ENCODE measurements at regions not wholly inside any gene's neighbourhood (a gene's known extent, or its start where the extent isn't known, plus 50 kb on each side); places are given as distances from the start of the nearest gene placed in this dataset.

DNA sequence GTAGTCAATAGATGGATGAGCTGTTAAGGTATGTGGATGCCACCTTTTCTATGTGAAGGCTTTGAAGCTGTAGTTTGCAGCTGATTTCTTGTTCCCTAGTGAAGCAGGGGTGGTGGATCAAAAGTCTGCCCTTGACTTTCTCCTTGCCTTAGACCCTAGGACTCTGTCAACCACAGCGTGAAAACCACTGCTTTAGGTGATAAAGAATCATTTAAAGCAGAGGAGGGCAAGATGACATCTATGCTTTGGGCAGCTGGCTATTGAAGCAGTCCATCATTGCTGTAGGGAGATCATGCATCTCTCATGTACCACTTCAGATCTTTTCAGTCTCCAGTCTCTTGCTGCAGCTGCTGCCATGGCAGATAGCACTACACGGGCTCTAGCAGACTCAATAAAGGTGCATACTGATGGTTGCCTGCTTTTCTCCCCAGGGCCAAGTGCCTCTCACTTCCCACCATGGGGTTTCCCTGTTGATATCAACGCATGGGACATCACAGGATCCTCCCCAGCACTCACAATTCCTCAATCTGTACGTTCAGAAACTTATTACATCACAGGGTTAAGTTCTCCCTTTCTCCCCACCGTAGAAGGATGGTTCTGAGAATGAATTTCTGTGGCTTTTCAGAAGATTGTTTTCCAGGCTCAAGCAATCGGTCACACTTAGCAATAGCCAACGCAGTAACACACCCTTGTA lies 122.0 kb upstream of the STMND1 start:
- no peak for DNase-seq
- H3K27ac Mint-ChIP-seq, result no peak overlapping the region
- ATAC-seq, result no peak
- H3K36me3 Mint-ChIP-seq, result no peaks in the 10 kb centered on the region
- CTCF ChIA-PET, result interaction anchor here (1.3 kb wide), 1 partner anchor 15 kb away, joined by 3 read pairs; no protein-coding TSS in a partner anchor
- no peaks in the 10 kb centered on the region for H3K9me3 Mint-ChIP-seq (ENCODE audit: low read depth)
- peaks cover 54% of the 10 kb centered on the region for H3K27me3 Mint-ChIP-seq
- H3K4me1 Mint-ChIP-seq, result no peaks in the 10 kb centered on the region
- no peak overlapping the region for H3K4me3 Mint-ChIP-seq

DNA sequence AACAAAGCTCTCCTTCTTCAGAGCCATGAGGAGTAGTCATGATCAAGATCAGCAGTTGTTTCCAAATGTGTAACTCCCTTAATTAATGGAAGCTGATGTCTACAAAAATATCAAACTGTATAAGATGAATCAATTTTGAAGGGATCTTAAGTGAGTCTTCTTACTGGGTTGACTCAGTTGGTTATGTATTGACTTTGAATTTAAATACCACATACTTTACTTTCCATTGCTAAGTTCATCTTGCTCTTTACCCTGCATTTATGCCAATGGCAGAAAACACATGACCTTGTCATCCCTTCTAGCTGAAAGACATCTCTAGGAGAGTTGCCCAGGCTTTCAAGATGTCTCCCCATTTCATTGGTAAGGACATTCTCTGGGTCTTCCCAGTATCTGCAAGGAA lies 123.2 kb upstream of the STMND1 start:
- Mint-ChIP-seq H3K4me3 (no peak overlapping the region), H3K4me1 (no peaks in the 10 kb centered on the region), H3K27ac (no peak overlapping the region), H3K36me3 (no peaks in the 10 kb centered on the region), H3K27me3 (peaks cover 54% of the 10 kb centered on the region), H3K9me3 (ENCODE audit: low read depth) (no peaks in the 10 kb centered on the region)
- ATAC-seq, result no peak
- DNase-seq, result no peak
- CTCF ChIA-PET, result interaction anchor here (1.3 kb wide), 1 partner anchor 14 kb away, joined by 3 read pairs; no protein-coding TSS in a partner anchor

DNA sequence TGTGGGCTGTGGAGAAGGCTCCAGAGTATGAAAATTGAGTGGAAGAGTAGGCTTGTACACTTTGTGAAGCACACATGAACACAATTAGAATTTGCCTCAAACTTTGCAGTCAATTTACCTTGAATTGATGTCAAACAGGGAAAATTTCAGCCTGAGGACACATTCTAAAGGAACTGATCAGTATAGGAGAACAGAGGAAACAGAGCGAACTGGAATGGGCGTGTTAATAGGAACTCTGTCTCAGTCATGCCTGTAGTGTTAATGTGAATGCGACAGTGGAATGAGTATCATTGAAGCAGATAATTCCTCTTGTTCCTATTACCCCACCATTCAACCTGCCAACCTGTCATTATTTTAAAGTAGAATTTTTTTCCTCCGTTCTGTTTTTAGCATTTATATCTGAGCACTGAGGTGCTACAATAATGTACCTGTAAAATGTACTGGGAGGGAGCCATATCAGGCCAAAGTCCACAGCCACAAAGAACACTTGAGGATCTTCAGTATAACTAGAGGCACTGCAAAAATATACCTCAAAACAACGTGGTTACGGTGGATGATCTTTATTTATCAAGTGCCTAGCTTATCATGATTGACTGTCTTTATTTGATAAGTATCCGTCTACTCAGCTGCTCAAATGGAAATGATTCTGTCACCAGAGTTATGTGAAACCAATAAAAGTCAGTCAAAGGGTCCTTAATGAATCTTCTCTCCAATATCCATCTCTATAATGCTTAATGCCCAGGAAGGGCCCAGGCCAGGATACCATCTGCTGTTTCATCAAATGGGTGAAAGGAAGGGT lies 125.3 kb upstream of the STMND1 start:
- Mint-ChIP-seq H3K36me3 (no peaks in the 10 kb centered on the region), H3K9me3 (ENCODE audit: low read depth) (no peaks in the 10 kb centered on the region), H3K4me1 (peaks cover 4% of the 10 kb centered on the region), H3K4me3 (no peak overlapping the region), H3K27ac (no peak overlapping the region), H3K27me3 (peaks cover 59% of the 10 kb centered on the region)
- CTCF ChIA-PET, result no interaction called here
- no peak for DNase-seq
- no peak for ATAC-seq

DNA sequence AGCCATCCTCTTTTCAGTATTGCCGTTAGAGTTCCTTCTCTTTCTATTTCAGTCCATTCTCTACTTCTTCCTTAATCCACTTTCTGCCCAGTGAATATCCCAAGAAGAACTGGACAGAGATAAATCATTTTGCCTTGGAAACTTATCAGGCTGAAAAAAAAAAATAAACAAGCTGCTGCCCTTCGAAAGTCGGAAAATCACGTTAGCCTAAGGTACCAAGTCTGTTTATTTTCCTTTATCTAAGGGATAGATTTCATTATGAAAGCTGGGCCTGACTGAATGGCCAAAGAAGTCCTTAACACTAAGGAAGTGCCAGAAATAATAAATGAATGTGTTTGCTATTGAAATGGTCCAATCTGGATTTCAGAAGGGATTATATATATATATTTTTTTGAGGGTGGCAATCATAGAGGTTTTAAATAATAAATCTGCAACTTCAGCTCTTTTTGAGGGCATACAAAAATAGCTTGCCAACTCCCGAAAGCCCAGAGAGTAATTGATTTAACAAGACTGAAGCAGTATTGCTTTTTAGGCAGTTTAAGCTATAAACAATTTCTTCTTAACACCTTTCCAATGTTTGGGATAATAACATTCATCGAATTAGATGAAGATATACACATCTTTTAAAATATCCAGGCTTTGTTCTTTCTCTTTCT lies 127.0 kb upstream of the STMND1 start:
- Mint-ChIP-seq H3K4me3 (no peak overlapping the region), H3K27me3 (peaks cover 55% of the 10 kb centered on the region)
- CTCF ChIA-PET, result interaction anchor here (0.6 to 1.1 kb wide), 2 partner anchors 10 to 645 kb away, joined by 3 to 4 read pairs; no protein-coding TSS in a partner anchor

DNA sequence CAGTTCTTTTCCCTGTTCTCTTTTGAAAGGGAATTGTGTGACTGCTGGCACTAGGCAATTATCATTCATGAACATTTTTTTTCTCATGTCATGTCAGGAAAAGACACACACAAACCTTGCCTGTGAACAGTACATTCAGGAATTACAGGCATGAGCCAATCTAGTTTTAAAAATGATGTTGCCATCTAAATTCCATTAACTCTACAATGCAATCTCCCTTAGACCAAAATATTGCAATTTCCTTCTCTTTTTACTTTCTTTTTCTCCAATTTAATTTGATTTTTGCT lies 127.5 kb upstream of the STMND1 start:
- H3K27me3 Mint-ChIP-seq, result peaks cover 52% of the 10 kb centered on the region
- peaks cover 4% of the 10 kb centered on the region for H3K4me1 Mint-ChIP-seq
- no peaks in the 10 kb centered on the region for H3K9me3 Mint-ChIP-seq (ENCODE audit: low read depth)
- H3K4me3 Mint-ChIP-seq, result no peak overlapping the region
- no peaks in the 10 kb centered on the region for H3K36me3 Mint-ChIP-seq
- no peak overlapping the region for H3K27ac Mint-ChIP-seq
- ATAC-seq (no peak), DNase-seq (no peak)
- CTCF ChIA-PET, result no interaction called here

More for the DNA sequence above, 127.0 kb upstream of the STMND1 start:
- Mint-ChIP-seq H3K4me1 (peaks cover 4% of the 10 kb centered on the region), H3K9me3 (ENCODE audit: low read depth) (no peaks in the 10 kb centered on the region), H3K27ac (no peak overlapping the region), H3K36me3 (no peaks in the 10 kb centered on the region)
- DNase-seq (no peak), ATAC-seq (no peak)

DNA sequence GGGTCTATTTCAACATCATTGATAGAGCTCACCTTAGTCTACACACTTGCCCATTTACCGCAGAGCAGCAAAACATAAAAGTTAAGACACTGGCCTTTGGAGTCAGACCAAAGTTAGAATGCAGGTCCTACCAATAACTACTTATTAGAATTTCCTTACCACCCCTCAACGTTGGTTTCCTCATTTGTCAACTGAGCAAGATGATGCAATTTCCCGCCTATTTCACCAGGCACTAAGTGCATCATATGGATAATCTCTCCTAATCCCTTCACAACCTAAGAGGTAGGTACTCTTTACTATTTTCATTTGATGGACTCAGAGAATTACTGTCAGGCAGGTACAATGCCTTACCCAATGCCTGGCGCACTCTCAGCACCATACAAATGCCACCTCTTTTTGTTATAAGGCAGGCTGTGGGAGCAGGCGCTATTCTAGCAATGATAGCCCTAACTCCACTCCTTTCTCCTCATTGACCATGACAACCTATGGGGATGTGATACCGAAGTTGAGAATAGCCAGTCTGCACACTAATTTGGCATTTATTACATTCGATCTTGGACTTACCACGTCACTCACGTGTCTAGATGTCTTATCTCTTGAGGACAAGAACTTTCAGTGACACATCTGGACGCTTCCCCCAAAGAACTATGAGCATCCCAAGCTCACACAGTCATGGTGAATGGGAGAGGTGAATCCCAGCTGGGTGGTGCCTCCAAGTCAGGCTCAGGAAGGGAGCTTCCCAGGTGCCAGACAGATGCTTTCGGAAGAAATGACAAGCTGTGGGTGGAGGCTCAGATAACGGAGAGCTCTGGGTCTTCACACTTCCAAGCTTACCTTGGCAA lies 128.1 kb upstream of the STMND1 start:
- DNase-seq (no peak), ATAC-seq (no peak)
- Mint-ChIP-seq H3K36me3 (no peaks in the 10 kb centered on the region), H3K9me3 (ENCODE audit: low read depth) (no peaks in the 10 kb centered on the region), H3K4me3 (no peak overlapping the region), H3K27ac (no peak overlapping the region), H3K27me3 (peaks cover 46% of the 10 kb centered on the region), H3K4me1 (peaks cover 4% of the 10 kb centered on the region)
- CTCF ChIA-PET, result interaction anchor here (0.8 kb wide), 1 partner anchor 9 kb away, joined by 3 read pairs; no protein-coding TSS in a partner anchor

DNA sequence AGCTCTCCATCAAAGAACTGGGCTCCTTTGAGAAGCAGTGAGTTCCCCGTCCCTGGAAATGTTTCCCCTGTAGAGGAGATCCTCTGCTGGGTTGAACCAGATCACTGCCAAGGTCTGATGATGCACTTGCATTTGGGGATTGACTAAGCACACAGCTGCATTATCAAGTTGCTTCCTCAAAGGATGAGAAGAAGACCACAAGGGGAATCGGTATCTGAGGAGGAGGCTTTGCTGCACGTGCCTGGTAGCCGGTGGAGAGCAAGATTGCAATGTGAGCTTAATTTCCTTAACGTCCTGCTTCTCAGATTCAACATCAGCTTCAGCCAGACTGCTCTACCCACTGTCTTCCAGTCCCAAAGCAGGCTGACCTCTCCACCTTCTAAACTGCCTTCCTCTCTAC lies 128.8 kb upstream of the STMND1 start:
- no peak for ATAC-seq
- Mint-ChIP-seq H3K27me3 (peaks cover 42% of the 10 kb centered on the region), H3K4me3 (no peak overlapping the region), H3K27ac (no peak overlapping the region), H3K4me1 (peaks cover 4% of the 10 kb centered on the region), H3K9me3 (ENCODE audit: low read depth) (no peaks in the 10 kb centered on the region), H3K36me3 (no peaks in the 10 kb centered on the region)
- CTCF ChIA-PET, result interaction anchor here (0.8 kb wide), 1 partner anchor 8 kb away, joined by 3 read pairs; no protein-coding TSS in a partner anchor
- DNase-seq, result no peak

DNA sequence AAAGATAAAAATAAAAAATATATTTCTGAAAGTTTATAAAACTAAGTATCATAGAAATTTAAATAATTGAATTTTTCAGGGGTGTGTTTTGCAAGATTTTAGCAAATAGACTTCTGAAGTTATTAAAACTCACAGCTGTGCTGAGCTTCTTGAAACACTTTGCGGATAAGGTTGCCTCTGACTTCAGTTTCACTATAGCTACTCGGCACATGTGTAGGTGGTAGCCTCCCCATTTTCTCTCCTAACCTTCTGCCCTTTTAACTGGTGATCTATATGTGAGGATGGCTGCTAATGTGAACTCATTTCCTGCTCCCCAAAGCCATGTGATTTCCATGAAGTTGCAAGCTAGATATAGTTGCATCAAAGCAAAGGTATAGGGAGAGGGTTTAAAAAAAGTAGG lies 129.3 kb upstream of the STMND1 start:
- peaks cover 37% of the 10 kb centered on the region for H3K27me3 Mint-ChIP-seq
- CTCF ChIA-PET, result no interaction called here
- ATAC-seq, result no peak

DNA sequence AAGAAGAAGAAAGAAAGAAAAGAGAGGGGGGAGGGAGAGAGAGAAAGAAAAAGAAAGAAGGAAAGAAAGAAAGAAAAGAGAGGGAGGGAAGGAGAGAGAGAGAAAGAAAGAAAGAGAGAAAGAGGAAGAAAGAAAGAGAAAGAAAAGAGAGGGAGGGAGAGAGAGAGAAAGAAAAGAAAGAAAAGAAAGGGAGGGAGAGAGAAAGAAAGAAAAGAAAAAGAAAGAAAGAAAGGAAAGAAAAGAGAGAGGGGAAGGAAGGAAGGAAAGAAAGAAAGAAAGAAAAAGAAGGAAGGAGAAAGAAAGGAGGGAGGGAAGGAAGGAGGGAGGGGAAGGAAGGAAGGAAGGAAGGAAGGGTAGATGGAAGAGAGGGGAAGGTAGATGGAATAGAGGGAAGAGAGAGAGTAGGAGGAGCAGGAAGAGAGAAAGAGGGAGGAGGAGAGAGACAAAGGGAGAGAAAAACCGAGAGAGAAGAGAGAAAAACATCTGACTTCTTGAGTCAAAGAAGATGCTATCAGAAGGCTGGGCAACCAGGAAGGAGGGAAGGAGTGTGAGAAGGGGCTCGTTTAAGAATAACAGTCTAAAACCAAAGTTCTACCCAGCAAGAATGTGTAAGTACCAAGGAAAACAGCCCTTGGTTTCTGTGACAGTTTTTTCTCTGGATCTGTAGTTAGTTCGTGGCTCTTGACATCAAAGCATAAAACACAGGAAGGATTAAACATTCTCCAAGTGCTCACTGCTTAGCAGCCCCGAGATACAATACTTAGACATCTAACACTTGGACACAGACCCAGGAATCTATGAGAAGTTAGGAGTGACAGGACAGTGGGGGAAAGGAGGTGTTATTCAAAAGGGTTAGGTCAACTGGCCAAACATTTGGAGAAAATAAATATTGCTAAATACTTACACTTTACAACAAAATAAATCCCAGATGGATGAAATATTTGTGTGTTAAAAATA lies 131.9 kb upstream of the STMND1 start:
- Mint-ChIP-seq H3K4me3 (no peak overlapping the region), H3K36me3 (no peaks in the 10 kb centered on the region), H3K27ac (no peak overlapping the region), H3K4me1 (peaks cover 6% of the 10 kb centered on the region), H3K9me3 (ENCODE audit: low read depth) (no peaks in the 10 kb centered on the region), H3K27me3 (peaks cover 26% of the 10 kb centered on the region)
- DNase-seq (no peak), ATAC-seq (no peak)
- CTCF ChIA-PET, result interaction anchor here (0.8 kb wide), 1 partner anchor 206 kb away, joined by 3 read pairs; no protein-coding TSS in a partner anchor

More for the DNA sequence above, 129.3 kb upstream of the STMND1 start:
- DNase-seq, result no peak
- H3K27ac Mint-ChIP-seq, result no peak overlapping the region
- no peaks in the 10 kb centered on the region for H3K36me3 Mint-ChIP-seq
- no peaks in the 10 kb centered on the region for H3K9me3 Mint-ChIP-seq (ENCODE audit: low read depth)
- no peak overlapping the region for H3K4me3 Mint-ChIP-seq
- H3K4me1 Mint-ChIP-seq, result peaks cover 4% of the 10 kb centered on the region

DNA sequence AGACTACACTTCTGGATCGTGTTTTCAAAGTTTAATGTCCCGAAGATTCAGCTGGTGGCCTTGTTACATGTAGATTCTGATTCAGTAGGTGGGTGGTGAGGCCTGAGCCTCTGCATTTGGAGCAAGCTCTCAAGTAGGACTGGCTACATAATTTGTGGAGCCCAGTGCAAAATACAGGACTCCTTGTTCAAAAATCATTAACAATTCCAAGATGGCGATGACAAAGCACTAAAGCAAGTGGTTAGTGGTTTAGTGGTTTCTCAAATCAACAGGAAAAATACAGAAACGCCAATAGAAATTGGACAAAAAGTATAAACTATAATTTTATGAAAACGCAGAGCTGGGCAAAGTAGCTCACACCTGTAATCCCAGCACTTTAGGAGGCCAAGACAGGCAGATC lies 133.7 kb upstream of the STMND1 start:
- H3K27ac Mint-ChIP-seq, result no peak overlapping the region
- H3K36me3 Mint-ChIP-seq, result no peaks in the 10 kb centered on the region
- H3K4me3 Mint-ChIP-seq, result no peak overlapping the region
- H3K4me1 Mint-ChIP-seq, result peaks cover 10% of the 10 kb centered on the region
- no peaks in the 10 kb centered on the region for H3K9me3 Mint-ChIP-seq (ENCODE audit: low read depth)
- no peak for ATAC-seq
- CTCF ChIA-PET, result no interaction called here
- DNase-seq, result no peak
- H3K27me3 Mint-ChIP-seq, result peaks cover 21% of the 10 kb centered on the region

DNA sequence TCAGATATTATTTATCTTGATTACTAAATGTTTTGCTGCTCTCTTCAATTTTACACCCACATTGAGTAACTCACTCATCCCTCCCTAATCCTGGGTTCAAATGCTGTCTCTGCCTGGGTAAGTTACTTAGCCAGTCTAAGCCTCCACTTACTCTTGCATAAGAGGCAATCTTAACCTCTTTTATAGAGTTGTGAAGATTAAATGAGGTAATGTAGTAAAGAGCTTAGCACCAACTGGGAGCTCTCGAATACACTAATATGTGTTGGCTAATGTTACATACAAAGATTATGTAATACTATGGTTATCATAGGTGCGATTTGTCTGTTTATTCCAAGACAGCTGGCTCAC lies 134.4 kb upstream of the STMND1 start:
- ATAC-seq (no peak), DNase-seq (no peak)
- Mint-ChIP-seq H3K27me3 (peaks cover 20% of the 10 kb centered on the region), H3K4me3 (no peak overlapping the region), H3K36me3 (no peaks in the 10 kb centered on the region), H3K4me1 (peaks cover 8% of the 10 kb centered on the region), H3K9me3 (ENCODE audit: low read depth) (no peaks in the 10 kb centered on the region), H3K27ac (no peak overlapping the region)
- CTCF ChIA-PET, result interaction anchor here (3.1 kb wide), 1 partner anchor 203 kb away, joined by 23 read pairs; no protein-coding TSS in a partner anchor

DNA sequence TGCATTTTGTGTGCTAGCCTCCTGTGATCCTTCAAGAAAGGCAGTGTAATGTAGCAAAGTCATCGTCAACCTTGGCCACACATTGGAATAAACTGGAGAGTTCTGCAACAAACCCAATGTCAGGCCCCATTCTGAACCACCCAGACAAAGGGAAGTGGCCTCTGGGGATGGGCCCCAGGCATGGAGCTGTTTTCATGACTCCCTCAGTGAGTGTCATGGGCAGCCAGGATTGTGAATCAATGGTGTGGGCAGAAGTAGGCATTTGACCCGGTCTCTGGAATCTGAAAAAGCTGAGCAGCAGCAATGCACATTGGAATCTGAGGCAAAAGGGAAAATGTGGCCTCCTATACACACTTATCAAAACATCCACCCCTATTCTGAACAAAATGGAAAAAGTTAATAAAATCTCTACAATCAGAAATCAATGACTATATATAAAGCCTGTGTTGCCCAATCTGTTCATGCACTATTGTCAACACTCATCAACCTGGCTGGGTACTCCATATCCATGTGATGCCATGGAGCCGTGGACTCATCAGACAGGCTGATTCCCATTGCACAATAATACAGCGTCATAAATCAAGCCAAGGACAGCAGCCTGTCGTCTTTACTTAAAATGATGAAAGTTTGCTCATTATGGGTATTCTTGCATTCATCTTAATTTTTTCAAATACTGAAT lies 134.9 kb upstream of the STMND1 start:
- Mint-ChIP-seq H3K27ac (no peak overlapping the region), H3K4me3 (no peak overlapping the region), H3K36me3 (no peaks in the 10 kb centered on the region), H3K4me1 (peaks cover 6% of the 10 kb centered on the region), H3K9me3 (ENCODE audit: low read depth) (no peaks in the 10 kb centered on the region), H3K27me3 (peaks cover 25% of the 10 kb centered on the region)
- DNase-seq (no peak), ATAC-seq (no peak)
- CTCF ChIA-PET, result interaction anchor here (3.1 kb wide), 1 partner anchor 203 kb away, joined by 23 read pairs; no protein-coding TSS in a partner anchor
